Heart left ventricle (tissue), 16 donors: ENCODE measurements at regions not wholly inside any gene's neighbourhood (a gene's known extent, or its start where the extent isn't known, plus 50 kb on each side); places are given as distances from the start of the nearest gene placed in this dataset.
A peak's percentile ranks its signal among the peaks of the same experiment; 100 is the strongest.

ENCODE experiments used
- ATAC-seq, 4 donors: fragments of 200-7000 bp; cut with Tn5 transposase; one replicate each; pipeline ENCODE4 v1.9.1; 2020 to 2022; ENCODE audit warnings: moderate library complexity in 4 of 4, mild to moderate bottlenecking in 3 of 4, moderate number of reproducible peaks in 1 of 4
- DNase-seq, 5 donors: peaks; one replicate each; pipeline ENCODE4 v3.0.0-alpha.2; 2020
- H3K27ac ChIP-seq, 12 donors: fragments of 200-600 bp; sonication (generic) in 4 of 12; one replicate each; pipeline versions ENCODE4 v1.5.0 to v1.8.0; 2016 to 2022; ENCODE audit warnings: mild to moderate bottlenecking in 2 of 12
- H3K27me3 ChIP-seq, 9 donors: fragments of 200-600 bp; sonication (generic) in 2 of 9; one replicate each; pipeline versions ENCODE4 v1.5.1 to v1.8.0; 2016 to 2022; ENCODE audit warnings: mild to moderate bottlenecking in 3 of 9
- H3K36me3 ChIP-seq, 9 donors: fragments of 200-600 bp; sonication (generic) in 2 of 9; one replicate each; pipeline versions ENCODE4 v1.5.0 to v1.8.0; 2018 to 2022; ENCODE audit warnings: mild to moderate bottlenecking in 2 of 9
- H3K4me1 ChIP-seq, 12 donors: fragments of 200-600 bp; sonication (generic) in 4 of 12; one replicate each; pipeline versions ENCODE4 v1.5.0 to v1.8.0; 2016 to 2022; ENCODE audit warnings: mild to moderate bottlenecking in 3 of 12
- H3K4me3 ChIP-seq, 12 donors: fragments of 200-600 bp; sonication (generic) in 4 of 12; one replicate each; pipeline versions ENCODE4 v1.5.0 to v1.8.0; 2017 to 2022; ENCODE audit warnings: mild to moderate bottlenecking in 9 of 12, moderate library complexity in 4 of 12
- H3K9me3 ChIP-seq, 12 donors: fragments of 200-600 bp; sonication (generic) in 4 of 12; one replicate each; pipeline versions ENCODE4 v1.5.0 to v1.8.0; 2016 to 2022; ENCODE audit warnings: mild to moderate bottlenecking in 1 of 12
- CTCF ChIP-seq, 12 donors: fragments of 200-600 bp; sonication (generic) in 4 of 12; IDR thresholded peaks; one replicate each; pipeline versions ENCODE4 v1.5.0 to v1.8.0; 2018 to 2022; ENCODE audit warnings: antibody characterized with exemption in 12 of 12, mild to moderate bottlenecking in 5 of 12
- POLR2A ChIP-seq, 2 donors: fragments of 450-650 bp; IDR thresholded peaks; one replicate each; pipeline ENCODE4 v1.6.1; 2017; ENCODE audit warnings: antibody characterized with exemption in 2 of 2, mild to moderate bottlenecking in 2 of 2, moderate library complexity in 2 of 2
- WGBS, 4 donors: extraction: QIAGEN DNeasy Blood & Tissue Kit in 2 of 4; methylation state at CpG; one replicate each; pipeline versions ENCODE4 v1.1.5 to v1.1.7; 2013 to 2018; 5-methylcytosine and 5-hydroxymethylcytosine counted together
- intact Hi-C, 10 donors: fragments of 100-400 bp; cut with DNase I; formaldehyde crosslinking; loops; one replicate each; pipeline versions ENCODE4 v1.11.1 to v1.14.2; 2022
- donor health status: ischemic (EF 13 %, LVEDD 7.1; RV severe dilation, severe dysfunction).
- donor health status: healthy with polysubstance abuse.
- donor health status: DM: no; HTN: yes; CAD: no.
- donor health status: DM: no; HTN: no; CAD: no.
- donor health status: ischemic (EF 25% LVEDD 6.9; RV normal size, moderate dysfunction).
- donor health status: ischemic (EF 25% LVEDD 5.7; RV mildly dilated, moderate dysfunction).
- donor health status: healthy.
- donor health status: DM: yes; HTN: yes; CAD: no.
- donor health status: ischemic (EF 35%, LVEDD 5.7; RV mildly dilated, moderate dysfunction).
- donor health status: nonischemic (EF 11% LVEDD 7.7; RV severe dilation, severe dysfunction).
- donor health status: DM: yes; HTN: yes; CAD: no.
- donor health status: PGD.
- donor health status: ischemic (EF 29% LVEDD 5.4; RV normal size, mild dysfunction).
- donor health status: nonischemic (EF 23%, LVEDD 6.1; RV moderate dilation, normal function).

- Histone ChIP-seq H3K4me3 (no peak overlapping the region), H3K27ac (peak overlapping the region in 1 of 12 donors; percentile 40), H3K27me3 (no peaks in the 10 kb centered on the region), H3K9me3 (peaks cover 0 to 4% (median 0%) of the 10 kb centered on the region in 12 donors), H3K36me3 (no peaks in the 10 kb centered on the region), H3K4me1 (peaks cover 0 to 12% (median 0%) of the 10 kb centered on the region in 12 donors)
- TF ChIP-seq CTCF (IDR thresholded peaks at IDR 0.05) = no peak
- no peak for TF ChIP-seq POLR2A (IDR thresholded peaks at IDR 0.05)
- DNase-seq (no peak), ATAC-seq (no peak)
- 83 to 96% (median 94%) methylated on average over 1 of the region's 1 CpG for WGBS, 4 donors
- intact Hi-C loops = no loop called here
Observed at GRCh38 chr20:52411611-52412010, 220.0 kb upstream of the ZFP64 start.

GRCh38 chr20:52410731-52411234 lies 219.2 kb upstream of the ZFP64 start:
- peaks cover 0 to 16% (median 0%) of the 10 kb centered on the region in 12 donors for H3K4me1 ChIP-seq
- peaks cover 0 to 4% (median 0%) of the 10 kb centered on the region in 12 donors for H3K9me3 ChIP-seq
- no peaks in the 10 kb centered on the region for H3K36me3 ChIP-seq
- DNase-seq = no peak
- TF ChIP-seq POLR2A (IDR thresholded peaks at IDR 0.05) = no peak
- no peak for TF ChIP-seq CTCF (IDR thresholded peaks at IDR 0.05)
- WGBS, 4 donors = 65 to 69% (median 66%) methylated on average over 11 of the region's 11 CpGs
- intact Hi-C loops = no loop called here
- no peak overlapping the region for H3K4me3 ChIP-seq
- H3K27me3 ChIP-seq = no peaks in the 10 kb centered on the region
- no peak for ATAC-seq
- H3K27ac ChIP-seq = peak overlapping the region in 1 of 12 donors; percentile 40

DNA sequence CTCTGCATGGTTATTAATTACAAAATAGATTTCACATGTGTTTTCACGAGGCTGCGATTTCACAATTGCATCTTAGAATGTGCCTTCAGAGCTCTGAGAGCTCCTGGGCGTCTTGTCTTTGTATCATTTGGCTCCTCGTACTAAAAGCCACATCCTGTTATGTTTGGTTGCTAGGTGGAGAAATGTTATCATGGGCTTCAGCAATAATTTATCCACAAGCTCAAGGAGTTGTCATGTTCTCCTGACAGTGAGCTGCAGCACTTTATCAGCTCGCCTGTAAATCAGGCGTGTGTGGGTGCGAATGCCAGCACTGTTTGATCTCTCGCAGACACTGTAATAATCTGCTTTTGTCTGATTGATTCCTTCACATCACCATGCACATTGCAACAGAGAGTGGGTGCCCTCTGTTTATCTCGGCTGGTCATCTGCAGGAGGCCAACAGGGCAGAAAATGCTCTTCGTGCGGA lies 218.6 kb upstream of the ZFP64 start:
- 19 to 30% (median 22%) methylated on average over 11 of the region's 11 CpGs for WGBS, 4 donors
- no peak overlapping the region for H3K4me3 ChIP-seq
- ATAC-seq = peak in 3 of 4 donors; percentile 30 to 55 (median 50)
- peaks cover 0 to 21% (median 0%) of the 10 kb centered on the region in 12 donors for H3K4me1 ChIP-seq
- H3K9me3 ChIP-seq = peaks cover 0 to 4% (median 0%) of the 10 kb centered on the region in 12 donors
- intact Hi-C loops = no loop called here
- H3K27me3 ChIP-seq = no peaks in the 10 kb centered on the region
- TF ChIP-seq CTCF (IDR thresholded peaks at IDR 0.05) = no peak
- TF ChIP-seq POLR2A (IDR thresholded peaks at IDR 0.05) = no peak
- peak overlapping the region in 1 of 12 donors; percentile 69 for H3K27ac ChIP-seq
- DNase-seq = no peak
- no peaks in the 10 kb centered on the region for H3K36me3 ChIP-seq

GRCh38 chr20:52405986-52406385 lies 214.4 kb upstream of the ZFP64 start:
- Histone ChIP-seq H3K27ac (peak overlapping the region in 1 of 12 donors; percentile 64), H3K4me1 (peaks cover 0 to 28% (median 0%) of the 10 kb centered on the region in 12 donors), H3K9me3 (no peaks in the 10 kb centered on the region), H3K4me3 (no peak overlapping the region), H3K27me3 (no peaks in the 10 kb centered on the region), H3K36me3 (no peaks in the 10 kb centered on the region)
- intact Hi-C loops = no loop called here
- TF ChIP-seq CTCF (IDR thresholded peaks at IDR 0.05) (no peak), POLR2A (IDR thresholded peaks at IDR 0.05) (no peak)
- DNase-seq (no peak), ATAC-seq (no peak)
- WGBS, 4 donors = 93 to 98% (median 95%) methylated on average over 2 of the region's 2 CpGs
